ENCODE measurements at regions not wholly inside any gene's neighbourhood (a gene's known extent, or its start where the extent isn't known, plus 50 kb on each side); places are given as distances from the start of the nearest gene placed in this dataset.

DNA sequence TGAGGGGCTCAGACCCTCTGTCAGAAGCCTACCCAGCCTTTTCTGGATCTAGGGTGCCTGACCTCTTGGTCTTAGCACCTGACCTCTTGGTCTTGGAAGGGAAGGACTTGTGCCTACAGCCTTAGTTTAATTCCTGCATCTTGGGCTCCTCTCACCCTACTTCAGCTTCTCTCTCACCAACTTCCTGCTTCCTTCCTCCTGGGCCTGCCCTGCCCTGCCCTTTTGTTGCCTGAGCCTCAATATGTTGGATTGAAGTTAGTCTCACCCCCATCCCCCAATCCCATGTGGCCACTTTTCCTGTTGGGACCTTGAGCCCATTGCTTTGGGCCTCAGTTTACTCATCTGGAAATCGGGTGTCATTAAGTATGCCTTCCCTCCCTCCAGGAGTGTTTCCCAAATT, 206.2 kb upstream of the SKOR2 start:
- no peak for TF ChIP-seq POLR2AphosphoS5 (IDR thresholded peaks at IDR 0.05; ENCODE audit: borderline replicate concordance, low read depth, low read length)
- no peak for TF ChIP-seq EZH2 (IDR thresholded peaks at IDR 0.05)
- no peak for TF ChIP-seq FOXP2 (optimal IDR thresholded peaks at IDR 0.05; ENCODE audit: control extremely low read depth, extremely low read length, insufficient read depth)
